ENCODE measurements at regions not wholly inside any gene's neighbourhood (a gene's known extent, or its start where the extent isn't known, plus 50 kb on each side); places are given as distances from the start of the nearest gene placed in this dataset.

DNA sequence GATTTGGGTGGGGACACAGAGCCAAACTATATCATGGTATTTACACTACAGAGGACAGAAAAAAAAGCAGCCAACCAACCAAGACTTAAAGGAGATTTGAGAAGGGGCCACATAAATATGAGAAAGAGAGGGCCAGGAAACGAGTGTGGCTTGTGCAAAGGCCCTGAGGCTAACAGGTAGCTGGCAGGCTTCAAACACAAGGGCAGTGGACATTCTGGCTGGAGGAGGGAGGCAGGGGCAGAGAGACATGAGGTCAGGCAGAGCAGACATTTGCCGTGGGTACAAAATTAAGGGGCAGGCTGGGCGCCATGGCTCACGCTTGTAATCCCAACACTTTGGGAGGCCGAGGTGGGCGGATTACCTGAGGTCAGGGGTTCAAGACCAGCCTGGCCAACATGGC lies 278.7 kb downstream of the FOXO1 start:
- H3K9me3 Mint-ChIP-seq = no peaks in the 10 kb centered on the region
- Histone ChIP-seq H3K27ac (ENCODE audit: low read depth, low read length) (no peak overlapping the region), H3K36me3 (ENCODE audit: insufficient read depth, low read length) (no peaks in the 10 kb centered on the region), H3K9me3 (ENCODE audit: low read length) (no peaks in the 10 kb centered on the region), H3K4me3 (ENCODE audit: low read length) (no peak overlapping the region), H3K4me1 (ENCODE audit: insufficient read depth, low read length) (peaks cover 47% of the 10 kb centered on the region), H3K27me3 (ENCODE audit: insufficient read depth, low read length, poor library complexity, severe bottlenecking) (no peaks in the 10 kb centered on the region)
- H3K4me3 Mint-ChIP-seq = peak overlapping the region; percentile 24 to 72 (median 57)
- H3K36me3 Mint-ChIP-seq = peaks cover 0 to 4% (median 0%) of the 10 kb centered on the region in 3 donors
- peak overlapping the region in 7 of 8 donors; percentile 71 to 93 (median 87) for H3K27ac Mint-ChIP-seq
- no peak for DNase-seq
- CTCF ChIA-PET = interaction anchor here (0.6 to 1.8 kb wide), 2 partner anchors 262 to 319 kb away, joined by 3 to 7 read pairs; no protein-coding TSS in a partner anchor
- H3K27me3 Mint-ChIP-seq = no peaks in the 10 kb centered on the region
- POLR2A ChIA-PET = no interaction called here
- peaks cover 49 to 68% (median 66%) of the 10 kb centered on the region in 3 donors for H3K4me1 Mint-ChIP-seq

DNA sequence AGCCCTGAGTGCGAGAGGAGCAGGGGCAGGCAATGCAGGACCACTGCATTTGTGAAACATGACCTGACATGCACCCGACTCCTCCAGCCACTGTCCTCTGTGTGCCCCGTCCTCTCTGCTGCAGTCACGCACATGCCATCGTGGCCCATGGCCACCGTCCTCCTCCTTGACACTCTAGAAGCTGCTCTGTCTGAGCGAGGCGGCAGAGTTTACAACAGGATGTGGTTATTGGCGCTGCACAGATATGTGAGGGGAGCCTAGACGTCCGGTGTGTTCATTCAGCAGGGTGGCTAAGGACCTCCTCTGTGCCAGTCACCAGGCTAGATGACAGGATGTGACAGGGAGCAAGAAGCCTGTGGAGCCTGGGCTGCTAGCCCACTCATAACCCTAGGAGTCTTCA lies 277.8 kb downstream of the FOXO1 start:
- Histone ChIP-seq H3K27me3 (ENCODE audit: insufficient read depth, low read length, poor library complexity, severe bottlenecking) (no peaks in the 10 kb centered on the region), H3K27ac (ENCODE audit: low read depth, low read length) (peak overlapping the region; percentile 99), H3K36me3 (ENCODE audit: insufficient read depth, low read length) (no peaks in the 10 kb centered on the region), H3K4me1 (ENCODE audit: insufficient read depth, low read length) (peaks cover 47% of the 10 kb centered on the region), H3K9me3 (ENCODE audit: low read length) (no peaks in the 10 kb centered on the region), H3K4me3 (ENCODE audit: low read length) (peak overlapping the region; percentile 65)
- ChIA-PET POLR2A (interaction anchor here (0.5 to 1.3 kb wide), 5 partner anchors 19 to 266 kb away, joined by 3 to 5 read pairs (median 3); no protein-coding TSS in a partner anchor), CTCF (interaction anchor here (1.2 to 1.8 kb wide), 4 partner anchors 82 to 320 kb away, joined by 3 to 7 read pairs (median 5); no protein-coding TSS in a partner anchor)
- peak; percentile 67 to 93 (median 80) for DNase-seq
- peak overlapping the region; percentile 74 to 93 (median 88) for H3K4me3 Mint-ChIP-seq
- H3K36me3 Mint-ChIP-seq = peaks cover 0 to 4% (median 0%) of the 10 kb centered on the region in 3 donors
- H3K9me3 Mint-ChIP-seq = no peaks in the 10 kb centered on the region
- peaks cover 46 to 63% (median 62%) of the 10 kb centered on the region in 3 donors for H3K4me1 Mint-ChIP-seq
- peak overlapping the region; percentile 92 to 99 (median 98) for H3K27ac Mint-ChIP-seq
- H3K27me3 Mint-ChIP-seq = no peaks in the 10 kb centered on the region

DNA sequence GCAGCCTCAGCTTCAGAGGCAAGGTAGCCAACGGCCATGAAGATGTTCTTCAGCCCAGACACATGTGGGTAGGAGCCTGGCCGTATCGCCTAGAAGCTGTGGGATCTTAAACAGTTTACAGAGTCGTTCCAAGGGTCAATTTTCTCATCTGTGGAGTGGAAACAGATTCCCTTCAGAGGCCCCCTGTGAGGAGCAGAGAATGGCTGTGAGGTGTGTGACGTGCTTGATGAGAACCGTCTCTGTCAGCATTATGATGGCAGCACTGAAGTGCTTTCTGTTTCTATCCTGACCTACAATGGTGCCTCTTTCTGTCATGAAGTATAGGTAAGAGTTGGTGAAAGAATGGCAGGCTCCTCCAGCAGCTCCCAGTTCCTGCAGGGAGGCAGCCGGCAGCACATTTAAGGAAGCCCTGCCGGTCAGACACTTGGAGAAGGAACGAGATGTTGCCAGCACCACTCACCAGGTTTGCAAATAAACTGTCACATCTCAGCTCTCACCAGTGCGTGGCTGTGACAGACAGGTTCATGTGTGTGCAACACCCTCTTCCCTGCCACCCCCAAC lies 277.3 kb downstream of the FOXO1 start:
- Histone ChIP-seq H3K4me1 (ENCODE audit: insufficient read depth, low read length) (peaks cover 42% of the 10 kb centered on the region), H3K9me3 (ENCODE audit: low read length) (no peaks in the 10 kb centered on the region), H3K4me3 (ENCODE audit: low read length) (peak overlapping the region; percentile 65), H3K36me3 (ENCODE audit: insufficient read depth, low read length) (no peaks in the 10 kb centered on the region), H3K27ac (ENCODE audit: low read depth, low read length) (peak overlapping the region; percentile 99), H3K27me3 (ENCODE audit: insufficient read depth, low read length, poor library complexity, severe bottlenecking) (no peaks in the 10 kb centered on the region)
- Mint-ChIP-seq H3K36me3 (peaks cover 0 to 4% (median 0%) of the 10 kb centered on the region in 3 donors), H3K4me1 (peaks cover 42 to 61% (median 60%) of the 10 kb centered on the region in 3 donors), H3K4me3 (peak overlapping the region; percentile 74 to 93 (median 88)), H3K9me3 (no peaks in the 10 kb centered on the region), H3K27ac (peak overlapping the region; percentile 92 to 99 (median 98)), H3K27me3 (no peaks in the 10 kb centered on the region)
- peak; percentile 21 to 69 (median 66) for DNase-seq
- ChIA-PET CTCF (interaction anchor here (1.2 to 1.8 kb wide), 4 partner anchors 82 to 320 kb away, joined by 3 to 7 read pairs (median 5); no protein-coding TSS in a partner anchor), POLR2A (interaction anchor here (0.5 to 1.3 kb wide), 5 partner anchors 18 to 279 kb away, joined by 3 to 5 read pairs (median 4); no protein-coding TSS in a partner anchor)

DNA sequence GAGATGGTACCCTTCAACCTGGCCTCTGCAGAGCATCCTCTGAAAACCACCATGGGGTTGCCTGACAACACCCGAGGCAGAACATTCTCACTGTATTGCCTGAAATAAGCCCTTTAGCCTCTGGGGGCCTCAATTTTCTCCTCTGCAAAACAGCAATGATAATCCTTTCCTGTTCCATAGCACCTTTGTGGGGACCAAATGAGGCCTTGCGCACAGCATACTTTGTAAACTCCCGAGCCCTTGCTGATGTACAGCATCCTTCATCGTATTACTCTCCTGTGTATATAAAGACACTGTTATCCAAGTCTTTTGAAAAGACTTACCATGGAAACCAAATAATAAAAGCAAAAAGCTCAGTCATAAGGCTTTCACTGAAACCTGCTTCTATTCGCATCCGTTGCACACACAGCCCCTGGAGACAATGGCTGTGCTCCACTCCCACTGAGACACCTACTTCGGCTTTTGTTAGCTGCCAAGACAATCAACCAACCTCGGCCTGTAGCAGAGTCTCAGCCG lies 276.0 kb downstream of the FOXO1 start:
- peaks cover 0 to 4% (median 0%) of the 10 kb centered on the region in 3 donors for H3K36me3 Mint-ChIP-seq
- no peak for DNase-seq
- peak overlapping the region in 6 of 7 donors; percentile 19 to 79 (median 44) for H3K4me3 Mint-ChIP-seq
- no peak overlapping the region for H3K27ac ChIP-seq (ENCODE audit: low read depth, low read length)
- peaks cover 40 to 55% (median 54%) of the 10 kb centered on the region in 3 donors for H3K4me1 Mint-ChIP-seq
- no peaks in the 10 kb centered on the region for H3K36me3 ChIP-seq (ENCODE audit: insufficient read depth, low read length)
- no peaks in the 10 kb centered on the region for H3K27me3 ChIP-seq (ENCODE audit: insufficient read depth, low read length, poor library complexity, severe bottlenecking)
- H3K27ac Mint-ChIP-seq = peak overlapping the region in 7 of 8 donors; percentile 5 to 87 (median 68)
- POLR2A ChIA-PET = interaction anchor here (1.0 kb wide), 1 partner anchor 275 kb away, joined by 4 read pairs; no protein-coding TSS in a partner anchor
- CTCF ChIA-PET = interaction anchor here (1.7 kb wide), 1 partner anchor 95 kb away, joined by 7 read pairs; no protein-coding TSS in a partner anchor
- H3K4me3 ChIP-seq (ENCODE audit: low read length) = no peak overlapping the region
- no peaks in the 10 kb centered on the region for H3K27me3 Mint-ChIP-seq
- peaks cover 42% of the 10 kb centered on the region for H3K4me1 ChIP-seq (ENCODE audit: insufficient read depth, low read length)
- no peaks in the 10 kb centered on the region for H3K9me3 ChIP-seq (ENCODE audit: low read length)
- no peaks in the 10 kb centered on the region for H3K9me3 Mint-ChIP-seq

DNA sequence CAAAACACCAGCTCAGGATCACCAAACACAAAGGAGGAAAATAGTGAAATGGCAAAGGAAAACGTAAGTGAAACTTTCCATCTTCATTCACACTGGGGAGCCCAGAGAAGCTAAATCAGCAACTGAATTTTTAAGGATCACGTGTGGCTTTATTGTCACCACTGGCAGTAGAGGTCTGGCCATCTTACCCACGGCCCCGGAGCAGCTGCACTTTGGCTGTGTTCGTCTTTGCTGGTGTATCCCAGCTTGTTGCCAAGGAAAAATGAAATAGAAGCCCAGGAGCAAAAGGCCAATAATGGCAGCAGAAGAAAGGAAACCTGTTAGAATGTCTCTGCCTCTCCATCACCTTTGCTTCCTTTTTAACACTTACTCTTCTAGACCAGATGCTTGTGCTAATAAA lies 274.7 kb downstream of the FOXO1 start:
- Mint-ChIP-seq H3K27me3 (no peaks in the 10 kb centered on the region), H3K4me1 (peaks cover 37 to 46% (median 45%) of the 10 kb centered on the region in 3 donors)

DNA sequence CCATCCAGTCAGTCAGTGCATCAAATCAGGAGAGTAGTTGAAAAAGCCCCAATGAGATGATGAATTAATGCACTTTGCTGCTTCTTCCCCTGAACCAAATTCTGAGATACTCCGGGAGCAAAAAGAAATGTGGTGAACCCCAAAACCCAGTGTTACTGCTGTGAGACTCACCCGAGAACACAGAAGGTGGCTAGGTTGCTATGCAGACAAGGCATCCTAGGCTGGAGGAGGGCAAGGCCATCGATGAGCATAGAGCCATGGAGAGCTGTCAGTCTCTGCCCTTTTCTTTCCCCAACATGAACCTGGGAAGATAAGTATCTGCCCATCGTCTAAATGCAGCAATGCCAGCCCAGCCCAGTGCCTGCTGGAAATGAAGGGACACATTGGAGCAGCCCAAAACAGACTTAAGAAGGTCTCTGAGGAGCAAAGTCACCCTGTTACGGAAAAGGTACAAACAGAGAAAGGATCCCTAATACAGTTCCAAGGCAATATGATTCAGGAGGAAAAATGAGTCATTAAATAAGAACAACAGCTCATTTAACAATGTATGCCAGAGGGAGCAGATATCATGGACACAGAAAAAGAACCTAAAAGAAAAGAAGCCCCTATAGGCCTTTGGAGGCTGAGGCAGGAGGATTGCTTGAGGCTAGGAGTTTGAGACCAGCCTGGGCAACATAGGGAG lies 272.0 kb downstream of the FOXO1 start:
- H3K27ac ChIP-seq (ENCODE audit: low read depth, low read length) = no peak overlapping the region
- Mint-ChIP-seq H3K4me3 (no peak overlapping the region), H3K4me1 (peaks cover 19 to 24% (median 23%) of the 10 kb centered on the region in 3 donors), H3K9me3 (no peaks in the 10 kb centered on the region), H3K27me3 (no peaks in the 10 kb centered on the region), H3K36me3 (no peaks in the 10 kb centered on the region), H3K27ac (peak overlapping the region in 4 of 8 donors; percentile 3 to 68 (median 19))
- no peaks in the 10 kb centered on the region for H3K36me3 ChIP-seq (ENCODE audit: insufficient read depth, low read length)
- no peaks in the 10 kb centered on the region for H3K27me3 ChIP-seq (ENCODE audit: insufficient read depth, low read length, poor library complexity, severe bottlenecking)
- CTCF ChIA-PET = no interaction called here
- DNase-seq = no peak
- no peak overlapping the region for H3K4me3 ChIP-seq (ENCODE audit: low read length)
- no peaks in the 10 kb centered on the region for H3K9me3 ChIP-seq (ENCODE audit: low read length)
- H3K4me1 ChIP-seq (ENCODE audit: insufficient read depth, low read length) = peaks cover 16% of the 10 kb centered on the region
- POLR2A ChIA-PET = no interaction called here

More for the DNA sequence above, 274.7 kb downstream of the FOXO1 start:
- Mint-ChIP-seq H3K36me3 (peaks cover 0 to 4% (median 0%) of the 10 kb centered on the region in 3 donors), H3K9me3 (no peaks in the 10 kb centered on the region), H3K4me3 (no peak overlapping the region), H3K27ac (peak overlapping the region in 4 of 8 donors; percentile 17 to 65 (median 61))
- Histone ChIP-seq H3K4me1 (ENCODE audit: insufficient read depth, low read length) (peaks cover 41% of the 10 kb centered on the region), H3K9me3 (ENCODE audit: low read length) (no peaks in the 10 kb centered on the region), H3K4me3 (ENCODE audit: low read length) (no peak overlapping the region), H3K36me3 (ENCODE audit: insufficient read depth, low read length) (no peaks in the 10 kb centered on the region), H3K27ac (ENCODE audit: low read depth, low read length) (no peak overlapping the region), H3K27me3 (ENCODE audit: insufficient read depth, low read length, poor library complexity, severe bottlenecking) (no peaks in the 10 kb centered on the region)
- DNase-seq = no peak
- ChIA-PET CTCF (no interaction called here), POLR2A (no interaction called here)

DNA sequence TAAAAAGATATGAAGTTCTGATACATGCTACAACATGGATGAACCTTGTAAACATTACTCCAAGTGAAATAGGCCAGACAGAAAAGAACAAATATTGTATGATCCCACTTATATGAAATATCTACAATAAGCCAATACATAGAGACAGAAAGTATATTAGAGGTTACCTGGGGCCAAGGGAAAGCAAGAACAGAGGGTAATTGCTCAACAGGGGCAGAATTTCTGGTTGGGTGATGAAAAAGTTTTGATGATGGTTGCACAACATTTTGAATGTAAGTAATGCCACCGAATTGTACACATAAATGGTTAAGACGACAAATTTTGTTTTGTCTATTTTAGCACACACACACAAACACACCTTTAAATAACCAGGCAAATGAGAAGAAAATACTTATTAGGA lies 268.4 kb downstream of the FOXO1 start:
- H3K4me1 ChIP-seq (ENCODE audit: insufficient read depth, low read length) = peaks cover 9% of the 10 kb centered on the region
- DNase-seq = no peak
- H3K36me3 ChIP-seq (ENCODE audit: insufficient read depth, low read length) = no peaks in the 10 kb centered on the region
- no peaks in the 10 kb centered on the region for H3K36me3 Mint-ChIP-seq
- H3K4me1 Mint-ChIP-seq = peaks cover 22 to 27% (median 26%) of the 10 kb centered on the region in 3 donors
- H3K27ac Mint-ChIP-seq = no peak overlapping the region
- no peaks in the 10 kb centered on the region for H3K9me3 Mint-ChIP-seq
- no peaks in the 10 kb centered on the region for H3K27me3 Mint-ChIP-seq
- CTCF ChIA-PET = no interaction called here
- H3K27ac ChIP-seq (ENCODE audit: low read depth, low read length) = no peak overlapping the region
- POLR2A ChIA-PET = no interaction called here
- no peaks in the 10 kb centered on the region for H3K9me3 ChIP-seq (ENCODE audit: low read length)
- no peak overlapping the region for H3K4me3 ChIP-seq (ENCODE audit: low read length)
- H3K27me3 ChIP-seq (ENCODE audit: insufficient read depth, low read length, poor library complexity, severe bottlenecking) = no peaks in the 10 kb centered on the region
- no peak overlapping the region for H3K4me3 Mint-ChIP-seq

DNA sequence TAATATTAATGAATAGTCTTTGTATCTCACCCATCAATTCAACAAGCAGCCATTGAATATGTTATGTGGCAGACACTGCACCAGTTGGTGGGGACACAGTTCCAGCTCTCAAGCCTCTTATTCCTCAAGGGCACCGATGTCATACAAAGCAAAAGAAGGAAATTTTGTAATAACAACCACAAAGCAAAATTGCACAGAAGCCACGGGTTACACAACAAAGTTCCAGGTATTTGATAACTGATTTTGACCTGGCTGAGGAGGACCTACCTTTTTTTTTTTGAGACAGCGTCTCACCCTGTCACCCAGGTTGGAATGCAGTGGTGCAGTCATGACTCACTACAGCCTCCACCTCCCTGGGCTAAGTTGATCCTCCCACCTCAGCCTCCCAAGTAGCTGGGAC lies 266.7 kb downstream of the FOXO1 start:
- no peak for DNase-seq
- no peaks in the 10 kb centered on the region for H3K36me3 Mint-ChIP-seq
- H3K27ac Mint-ChIP-seq = peak overlapping the region in 1 of 8 donors; percentile 78
- Histone ChIP-seq H3K36me3 (ENCODE audit: insufficient read depth, low read length) (no peaks in the 10 kb centered on the region), H3K27ac (ENCODE audit: low read depth, low read length) (no peak overlapping the region), H3K9me3 (ENCODE audit: low read length) (no peaks in the 10 kb centered on the region), H3K4me3 (ENCODE audit: low read length) (no peak overlapping the region), H3K4me1 (ENCODE audit: insufficient read depth, low read length) (peaks cover 9% of the 10 kb centered on the region), H3K27me3 (ENCODE audit: insufficient read depth, low read length, poor library complexity, severe bottlenecking) (no peaks in the 10 kb centered on the region)
- CTCF ChIA-PET = no interaction called here
- peaks cover 15 to 21% (median 19%) of the 10 kb centered on the region in 3 donors for H3K4me1 Mint-ChIP-seq
- no peak overlapping the region for H3K4me3 Mint-ChIP-seq
- POLR2A ChIA-PET = no interaction called here
- H3K27me3 Mint-ChIP-seq = peaks cover 0 to 6% of the 10 kb centered on the region in 2 donors
- no peaks in the 10 kb centered on the region for H3K9me3 Mint-ChIP-seq

Data from CD8-positive, alpha-beta memory T cell (primary cell).